ENCODE measurements at regions not wholly inside any gene's neighbourhood (a gene's known extent, or its start where the extent isn't known, plus 50 kb on each side); places are given as distances from the start of the nearest gene placed in this dataset.

DNA sequence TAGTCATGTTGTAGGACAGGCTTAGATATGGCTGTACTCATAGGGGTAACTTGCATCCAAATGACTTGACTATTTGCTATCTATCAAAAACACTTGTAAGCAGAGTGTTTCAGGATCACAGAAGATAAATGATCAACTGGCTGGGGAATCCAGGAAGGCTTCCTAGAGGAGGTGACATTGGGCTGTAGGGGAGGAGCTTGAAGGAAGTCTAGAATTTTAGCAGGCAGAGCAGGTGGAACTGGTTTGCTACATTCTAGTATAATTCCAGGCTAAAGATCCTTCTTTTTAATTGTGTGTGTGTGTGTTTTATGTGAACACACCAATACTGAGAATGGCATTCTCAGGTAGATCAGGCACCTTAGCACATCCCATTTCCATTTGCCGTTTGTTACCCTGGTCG lies 380.3 kb downstream of the MCTP2 start:
- Mint-ChIP-seq H3K27me3 (peaks cover 23 to 75% (median 39%) of the 10 kb centered on the region in 5 donors), H3K27ac (no peak overlapping the region), H3K4me3 (no peak overlapping the region), H3K9me3 (peaks cover 0 to 12% (median 2%) of the 10 kb centered on the region in 9 donors), H3K4me1 (peaks cover 10 to 16% (median 10%) of the 10 kb centered on the region in 4 donors), H3K36me3 (no peaks in the 10 kb centered on the region)
- no peak for DNase-seq
- ATAC-seq = no peak
- POLR2A ChIA-PET = no interaction called here

DNA sequence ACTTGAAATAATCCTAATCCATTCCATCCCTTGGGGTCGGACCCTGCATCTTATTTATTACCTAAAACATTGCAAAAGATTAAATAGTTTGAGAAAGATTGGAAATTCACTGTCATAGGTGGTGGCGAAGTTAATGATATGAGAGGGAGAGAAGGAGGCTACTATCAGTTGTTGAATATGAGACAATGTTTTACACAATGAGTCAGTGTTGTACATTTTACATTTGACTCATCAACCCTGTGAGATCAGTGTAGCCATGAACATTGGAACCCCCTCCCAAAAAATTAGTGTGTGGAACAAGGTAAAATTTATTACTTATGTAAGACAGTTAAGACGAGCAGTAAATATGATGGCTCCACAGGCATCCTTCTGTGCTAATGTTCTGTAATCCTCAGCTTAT lies 384.3 kb downstream of the MCTP2 start:
- Mint-ChIP-seq H3K27me3 (peaks cover 19 to 65% (median 30%) of the 10 kb centered on the region in 5 donors), H3K4me1 (no peaks in the 10 kb centered on the region), H3K4me3 (no peak overlapping the region), H3K27ac (no peak overlapping the region), H3K36me3 (no peaks in the 10 kb centered on the region), H3K9me3 (peaks cover 0 to 2% (median 0%) of the 10 kb centered on the region in 9 donors)
- no peak for ATAC-seq
- POLR2A ChIA-PET = no interaction called here
- DNase-seq = no peak

DNA sequence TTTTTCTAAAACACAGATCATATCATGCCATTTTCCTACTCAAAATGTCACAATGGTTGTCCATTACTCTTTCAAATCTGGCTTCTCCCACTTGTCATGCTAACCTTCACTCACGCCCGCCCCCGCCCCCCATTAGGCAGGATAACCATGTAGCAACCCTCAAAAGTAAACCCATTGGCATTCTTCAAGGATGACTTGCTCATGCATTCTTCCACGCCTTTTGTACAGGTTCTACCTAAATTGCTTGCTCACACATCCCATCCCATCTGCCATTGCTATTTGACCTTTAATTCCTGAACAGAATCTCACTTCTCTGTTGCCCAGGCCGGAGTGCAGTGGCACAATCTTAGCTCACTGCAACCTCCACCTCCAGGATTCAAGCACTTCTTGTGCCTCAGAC lies 389.3 kb downstream of the MCTP2 start:
- DNase-seq (no peak), ATAC-seq (no peak)
- Mint-ChIP-seq H3K27me3 (peaks cover 6 to 22% (median 13%) of the 10 kb centered on the region in 5 donors), H3K27ac (no peak overlapping the region), H3K4me3 (no peak overlapping the region), H3K9me3 (peaks cover 0 to under 1% (median 0%) of the 10 kb centered on the region in 9 donors), H3K4me1 (no peaks in the 10 kb centered on the region), H3K36me3 (no peaks in the 10 kb centered on the region)
- POLR2A ChIA-PET = no interaction called here

DNA sequence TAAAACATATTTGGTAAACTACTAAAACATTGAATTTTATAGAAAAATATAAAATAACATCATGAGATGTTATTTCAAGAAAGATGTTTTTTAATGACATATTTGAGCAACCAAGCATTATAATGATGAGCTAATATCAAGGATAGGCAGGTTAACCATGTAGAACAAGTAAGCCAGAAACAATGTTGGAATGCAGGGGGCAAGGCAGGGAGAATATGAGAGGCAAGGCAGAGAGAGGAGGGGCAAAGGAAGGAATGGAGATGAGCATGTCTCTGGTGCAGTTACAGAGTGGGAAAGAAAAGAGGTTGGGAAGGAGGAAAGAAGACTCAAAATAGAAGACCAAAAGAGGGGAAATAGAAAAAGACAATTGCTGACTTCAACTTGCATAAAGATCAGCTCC lies 390.4 kb downstream of the MCTP2 start:
- Mint-ChIP-seq H3K36me3 (no peaks in the 10 kb centered on the region), H3K9me3 (no peaks in the 10 kb centered on the region)
- POLR2A ChIA-PET = no interaction called here

DNA sequence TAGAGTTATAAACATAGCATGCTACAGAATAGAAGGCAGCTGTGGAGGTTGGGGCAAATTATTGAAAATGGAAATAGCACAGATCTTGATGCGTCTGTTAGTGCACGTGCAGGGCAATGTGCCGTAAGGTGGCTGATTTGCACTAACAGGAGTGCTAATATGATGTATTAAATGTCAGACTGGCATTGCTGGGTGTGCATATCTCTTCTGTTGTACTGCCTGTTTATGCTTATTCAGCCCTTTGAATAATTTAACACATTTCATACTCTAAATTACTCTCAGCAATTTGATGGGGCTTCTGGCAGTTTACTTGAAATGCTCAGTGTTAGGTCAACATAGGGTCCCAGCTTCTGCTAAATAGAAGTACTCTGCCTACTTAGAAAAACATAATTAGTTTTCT lies 395.6 kb downstream of the MCTP2 start:
- Mint-ChIP-seq H3K27me3 (peaks cover 0 to 14% (median 11%) of the 10 kb centered on the region in 5 donors), H3K4me1 (peaks cover 3 to 9% (median 5%) of the 10 kb centered on the region in 4 donors)
- no peak for ATAC-seq

More for the DNA sequence above, 390.4 kb downstream of the MCTP2 start:
- H3K27ac Mint-ChIP-seq = no peak overlapping the region
- no peak for DNase-seq
- no peak overlapping the region for H3K4me3 Mint-ChIP-seq
- no peak for ATAC-seq
- no peaks in the 10 kb centered on the region for H3K4me1 Mint-ChIP-seq
- H3K27me3 Mint-ChIP-seq = peaks cover 5 to 15% (median 11%) of the 10 kb centered on the region in 5 donors

DNA sequence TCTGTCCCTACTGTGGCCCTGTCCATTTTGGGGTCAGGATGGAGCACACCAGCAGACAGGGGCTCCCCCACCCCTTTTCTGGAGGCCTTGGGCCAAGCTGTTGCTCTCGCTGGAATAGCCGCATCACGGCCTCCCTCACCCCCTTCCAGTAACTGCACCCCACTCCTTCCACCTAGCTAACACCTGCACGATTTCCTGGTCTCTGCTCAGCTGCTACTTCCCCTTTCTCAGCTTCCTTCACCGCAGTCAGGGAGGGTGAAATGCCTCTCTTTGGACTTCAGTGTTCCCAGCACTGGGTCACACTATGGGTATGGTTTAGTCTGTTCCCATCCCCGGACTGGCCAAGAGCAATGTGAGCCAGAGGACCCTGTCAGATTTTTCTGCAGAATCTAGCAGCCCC lies 400.2 kb downstream of the MCTP2 start:
- DNase-seq (no peak), ATAC-seq (no peak)
- Mint-ChIP-seq H3K4me3 (no peak overlapping the region), H3K9me3 (no peaks in the 10 kb centered on the region), H3K36me3 (no peaks in the 10 kb centered on the region), H3K4me1 (peaks cover 3 to 14% (median 5%) of the 10 kb centered on the region in 4 donors), H3K27ac (no peak overlapping the region), H3K27me3 (peaks cover 6 to 29% (median 24%) of the 10 kb centered on the region in 5 donors)
- POLR2A ChIA-PET = no interaction called here

More for the DNA sequence above, 395.6 kb downstream of the MCTP2 start:
- H3K9me3 Mint-ChIP-seq = no peaks in the 10 kb centered on the region
- H3K27ac Mint-ChIP-seq = no peak overlapping the region
- no peak for DNase-seq
- POLR2A ChIA-PET = no interaction called here
- no peak overlapping the region for H3K4me3 Mint-ChIP-seq
- no peaks in the 10 kb centered on the region for H3K36me3 Mint-ChIP-seq

DNA sequence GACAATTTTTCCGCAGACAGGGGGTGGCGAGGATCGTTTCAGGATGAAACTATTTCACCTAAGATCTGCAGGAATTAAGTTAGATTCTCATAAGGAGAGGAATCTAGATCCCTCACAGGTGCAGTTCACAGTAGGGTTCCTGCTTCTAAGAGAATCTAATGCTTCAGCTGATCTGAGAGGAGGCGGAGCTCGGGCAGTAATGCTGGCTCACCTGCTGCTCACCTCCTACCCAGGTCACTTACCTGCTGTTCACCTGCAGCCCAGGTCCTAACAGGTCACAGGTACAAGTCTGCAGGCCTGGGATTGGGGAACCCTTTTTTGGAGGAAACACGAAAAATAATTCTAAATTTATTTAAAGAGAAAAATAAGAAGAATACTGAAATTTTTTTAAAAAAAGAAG lies 406.8 kb downstream of the MCTP2 start:
- ATAC-seq (no peak), DNase-seq (no peak)
- H3K4me1 Mint-ChIP-seq = no peaks in the 10 kb centered on the region
- H3K27me3 Mint-ChIP-seq = peaks cover 8 to 26% (median 16%) of the 10 kb centered on the region in 5 donors
- POLR2A ChIA-PET = no interaction called here
- peaks cover 0 to 6% (median 0%) of the 10 kb centered on the region in 9 donors for H3K9me3 Mint-ChIP-seq
- H3K4me3 Mint-ChIP-seq = no peak overlapping the region
- H3K27ac Mint-ChIP-seq = no peak overlapping the region
- no peaks in the 10 kb centered on the region for H3K36me3 Mint-ChIP-seq

DNA sequence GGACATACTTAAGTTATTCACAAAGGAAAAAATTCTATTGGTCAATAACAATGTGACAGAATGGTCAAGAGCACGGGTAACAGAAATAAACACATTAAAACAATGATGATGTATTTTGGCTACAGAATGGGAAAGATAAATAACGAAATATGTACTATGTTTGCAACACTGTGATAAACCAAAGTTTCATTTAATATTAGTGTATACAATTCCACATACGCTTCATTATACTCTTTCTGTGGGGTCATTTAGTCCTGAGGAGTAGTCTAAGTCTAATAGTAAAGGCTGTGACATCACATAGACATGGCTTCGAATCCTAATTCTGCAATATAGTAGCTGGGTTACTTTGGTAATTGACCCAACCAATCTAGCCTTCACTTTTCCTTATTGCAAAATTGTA lies 408.3 kb downstream of the MCTP2 start:
- Mint-ChIP-seq H3K27me3 (peaks cover 12 to 26% (median 16%) of the 10 kb centered on the region in 5 donors), H3K4me3 (no peak overlapping the region), H3K9me3 (peaks cover 0 to 6% (median 0%) of the 10 kb centered on the region in 9 donors), H3K4me1 (no peaks in the 10 kb centered on the region), H3K27ac (no peak overlapping the region), H3K36me3 (no peaks in the 10 kb centered on the region)
- DNase-seq (no peak), ATAC-seq (no peak)
- POLR2A ChIA-PET = no interaction called here

DNA sequence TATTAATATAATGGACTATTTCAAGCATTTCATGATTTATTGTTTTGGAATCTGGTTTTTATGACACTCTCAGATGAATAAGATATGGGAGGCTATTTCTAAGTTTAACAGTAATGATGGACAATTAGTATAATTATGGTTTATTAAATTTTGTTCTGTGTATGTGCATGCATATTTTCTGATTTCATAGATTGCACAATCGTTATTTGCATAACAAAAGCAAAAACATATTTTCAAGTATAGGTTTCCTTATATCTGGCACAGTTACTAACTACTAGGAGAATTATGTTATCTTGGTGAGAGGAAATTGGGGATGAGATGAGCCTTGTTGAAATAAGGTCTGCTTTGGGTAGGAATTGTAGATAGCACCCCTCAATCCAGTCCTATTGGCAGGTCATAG lies 413.1 kb downstream of the MCTP2 start:
- Mint-ChIP-seq H3K27ac (no peak overlapping the region), H3K4me1 (no peaks in the 10 kb centered on the region), H3K4me3 (no peak overlapping the region), H3K27me3 (peaks cover 5 to 25% (median 13%) of the 10 kb centered on the region in 5 donors), H3K9me3 (peaks cover 0 to 6% (median 0%) of the 10 kb centered on the region in 9 donors), H3K36me3 (no peaks in the 10 kb centered on the region)
- POLR2A ChIA-PET = no interaction called here
- DNase-seq (no peak), ATAC-seq (no peak)

DNA sequence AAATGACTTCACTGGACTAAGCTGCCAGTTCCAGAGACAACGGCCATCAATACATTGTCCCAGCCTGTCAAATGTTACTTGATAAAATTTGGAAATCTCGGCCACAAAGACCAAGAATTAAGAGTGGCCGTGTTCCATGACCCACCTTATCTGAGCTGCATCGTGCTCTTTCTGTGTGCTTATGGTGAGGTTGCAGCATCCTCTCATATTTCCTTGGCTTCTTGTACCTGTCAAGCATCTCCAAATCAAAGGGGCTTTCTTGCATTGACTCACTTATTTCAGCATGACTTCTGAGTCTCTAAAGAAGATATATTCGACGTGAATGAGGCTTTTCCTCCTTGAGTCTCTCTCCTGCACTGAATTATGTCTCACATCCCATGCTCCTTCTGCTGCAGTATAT lies 421.7 kb downstream of the MCTP2 start:
- ATAC-seq (no peak), DNase-seq (no peak)
- no peak overlapping the region for H3K4me3 Mint-ChIP-seq
- H3K36me3 Mint-ChIP-seq = no peaks in the 10 kb centered on the region
- POLR2A ChIA-PET = no interaction called here
- H3K27ac Mint-ChIP-seq = no peak overlapping the region
- no peaks in the 10 kb centered on the region for H3K9me3 Mint-ChIP-seq
- H3K27me3 Mint-ChIP-seq = peaks cover 9 to 39% (median 20%) of the 10 kb centered on the region in 5 donors
- no peaks in the 10 kb centered on the region for H3K4me1 Mint-ChIP-seq

DNA sequence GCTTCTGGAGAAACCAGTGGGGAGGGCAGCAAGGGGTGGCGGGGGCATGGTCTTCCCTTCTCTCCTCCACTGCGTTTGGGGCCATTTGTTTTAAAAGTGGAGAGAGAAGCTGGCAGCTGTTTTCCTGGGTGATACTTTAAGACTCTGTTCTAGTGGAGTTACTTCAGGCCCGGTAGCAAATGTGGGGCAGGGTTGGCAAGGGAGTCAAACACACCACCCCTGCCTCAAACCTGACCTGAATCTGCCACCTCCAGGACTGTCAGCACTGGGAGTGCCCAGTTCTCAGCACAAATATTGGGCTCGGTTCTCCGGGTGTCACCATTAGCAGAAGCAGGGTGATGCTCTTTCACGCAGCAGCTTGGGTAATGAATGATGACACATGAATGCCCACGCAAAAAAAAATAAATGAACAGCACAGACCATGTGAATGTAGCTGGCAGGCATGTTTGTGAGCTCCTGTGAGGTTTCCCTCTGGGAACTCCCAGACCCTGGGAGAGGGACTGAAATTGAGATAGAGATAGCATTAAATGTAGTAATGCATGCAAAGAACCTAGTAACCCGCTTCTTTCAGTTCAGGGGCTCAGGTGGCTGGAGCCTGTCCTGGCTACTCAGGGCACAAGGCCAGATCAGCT lies 424.0 kb downstream of the MCTP2 start:
- Mint-ChIP-seq H3K27ac (no peak overlapping the region), H3K9me3 (no peaks in the 10 kb centered on the region), H3K4me1 (no peaks in the 10 kb centered on the region), H3K4me3 (no peak overlapping the region), H3K36me3 (no peaks in the 10 kb centered on the region), H3K27me3 (peaks cover 5 to 31% (median 17%) of the 10 kb centered on the region in 5 donors)
- POLR2A ChIA-PET = no interaction called here
- no peak for DNase-seq
- ATAC-seq = no peak

DNA sequence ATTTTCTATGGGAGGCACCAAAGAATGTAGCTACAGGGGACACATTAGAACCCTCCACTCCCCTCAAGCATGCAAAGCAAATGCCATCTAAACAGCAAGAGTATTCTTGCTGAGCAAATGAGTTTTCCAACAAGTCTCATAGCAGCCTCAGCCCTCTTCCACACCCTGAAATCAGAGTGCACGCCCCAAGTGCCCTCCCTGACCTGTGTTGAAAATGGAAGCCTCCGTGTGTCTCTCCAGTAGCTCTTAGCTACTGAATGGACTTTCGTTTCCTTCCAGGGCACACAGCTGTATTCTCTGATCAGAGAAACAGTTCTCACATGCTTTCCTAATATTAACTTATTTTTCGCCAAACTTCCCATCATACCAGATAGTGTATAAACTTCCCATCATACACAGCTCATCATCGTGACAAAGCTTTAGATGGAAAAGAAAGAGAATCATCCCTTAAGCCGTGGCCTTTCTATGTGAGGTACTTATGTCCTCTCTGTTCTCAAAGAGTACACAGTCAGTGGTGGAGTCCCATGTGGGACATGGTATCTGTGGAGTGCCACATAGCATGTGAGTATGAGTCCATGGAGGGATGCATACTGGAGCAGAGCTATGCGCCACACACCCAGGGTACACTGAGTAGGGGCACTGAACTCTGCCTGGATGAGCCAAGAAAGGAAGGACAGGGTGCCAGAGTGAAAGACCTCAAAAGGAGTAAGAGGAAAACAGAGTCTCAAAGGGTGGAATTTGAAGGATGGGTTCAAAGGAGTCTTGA lies 434.5 kb downstream of the MCTP2 start:
- Mint-ChIP-seq H3K36me3 (no peaks in the 10 kb centered on the region), H3K27ac (no peak overlapping the region), H3K4me3 (no peak overlapping the region), H3K9me3 (peaks cover 0 to 3% (median 0%) of the 10 kb centered on the region in 9 donors), H3K4me1 (no peaks in the 10 kb centered on the region), H3K27me3 (peaks cover 19 to 64% (median 35%) of the 10 kb centered on the region in 5 donors)
- DNase-seq = no peak
- ATAC-seq = no peak
- POLR2A ChIA-PET = no interaction called here

DNA sequence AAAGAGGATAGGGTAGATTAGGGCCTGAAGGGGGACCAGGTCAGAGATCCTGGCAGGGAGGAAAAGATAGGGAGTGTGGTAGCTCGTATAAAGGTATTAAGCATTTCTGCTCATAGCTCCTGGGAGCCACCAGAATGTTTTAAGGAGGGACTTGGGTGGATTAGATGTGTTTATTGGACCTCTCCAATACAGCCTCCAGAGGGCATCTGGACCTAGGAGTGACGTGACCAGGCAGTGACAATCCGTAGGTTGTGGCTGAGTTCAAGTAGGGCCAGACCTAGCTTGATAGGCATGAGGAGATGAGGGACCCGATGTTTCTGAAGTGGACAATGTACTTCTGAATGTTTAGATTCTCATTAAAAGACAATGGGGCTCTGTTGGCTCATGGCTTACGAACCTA lies 435.2 kb downstream of the MCTP2 start:
- POLR2A ChIA-PET = no interaction called here
- DNase-seq (no peak), ATAC-seq (no peak)
- Mint-ChIP-seq H3K27ac (no peak overlapping the region), H3K9me3 (peaks cover 0 to 3% (median 0%) of the 10 kb centered on the region in 9 donors), H3K36me3 (no peaks in the 10 kb centered on the region), H3K27me3 (peaks cover 21 to 67% (median 35%) of the 10 kb centered on the region in 5 donors), H3K4me1 (no peaks in the 10 kb centered on the region), H3K4me3 (no peak overlapping the region)
